ENCODE measurements at regions not wholly inside any gene's neighbourhood (a gene's known extent, or its start where the extent isn't known, plus 50 kb on each side); places are given as distances from the start of the nearest gene placed in this dataset.

DNA sequence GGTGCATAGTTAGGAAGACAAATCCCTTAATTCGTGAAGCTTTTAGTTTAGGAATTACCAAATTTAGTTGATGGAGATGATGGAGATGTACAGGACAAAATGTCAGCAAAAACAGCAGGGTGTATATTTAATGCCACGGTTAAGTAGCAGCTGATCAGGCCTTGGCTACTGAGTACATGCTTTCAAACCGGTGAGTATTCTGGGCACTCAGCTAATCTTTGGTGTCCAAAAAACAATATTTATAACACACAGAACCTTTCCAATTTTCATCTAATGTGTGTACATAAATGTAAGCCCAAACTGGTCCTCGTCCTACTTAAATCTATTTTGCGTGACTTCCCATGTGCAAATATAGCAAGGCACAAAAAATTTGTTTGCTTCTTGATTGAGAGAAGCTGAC is 703.4 kb upstream of the LINC00305 start:
- no peak for TF ChIP-seq EZH2 (IDR thresholded peaks at IDR 0.05; ENCODE audit: borderline replicate concordance, insufficient read depth, low read length, poor library complexity, severe bottlenecking)
- TF ChIP-seq, protein P1, sequence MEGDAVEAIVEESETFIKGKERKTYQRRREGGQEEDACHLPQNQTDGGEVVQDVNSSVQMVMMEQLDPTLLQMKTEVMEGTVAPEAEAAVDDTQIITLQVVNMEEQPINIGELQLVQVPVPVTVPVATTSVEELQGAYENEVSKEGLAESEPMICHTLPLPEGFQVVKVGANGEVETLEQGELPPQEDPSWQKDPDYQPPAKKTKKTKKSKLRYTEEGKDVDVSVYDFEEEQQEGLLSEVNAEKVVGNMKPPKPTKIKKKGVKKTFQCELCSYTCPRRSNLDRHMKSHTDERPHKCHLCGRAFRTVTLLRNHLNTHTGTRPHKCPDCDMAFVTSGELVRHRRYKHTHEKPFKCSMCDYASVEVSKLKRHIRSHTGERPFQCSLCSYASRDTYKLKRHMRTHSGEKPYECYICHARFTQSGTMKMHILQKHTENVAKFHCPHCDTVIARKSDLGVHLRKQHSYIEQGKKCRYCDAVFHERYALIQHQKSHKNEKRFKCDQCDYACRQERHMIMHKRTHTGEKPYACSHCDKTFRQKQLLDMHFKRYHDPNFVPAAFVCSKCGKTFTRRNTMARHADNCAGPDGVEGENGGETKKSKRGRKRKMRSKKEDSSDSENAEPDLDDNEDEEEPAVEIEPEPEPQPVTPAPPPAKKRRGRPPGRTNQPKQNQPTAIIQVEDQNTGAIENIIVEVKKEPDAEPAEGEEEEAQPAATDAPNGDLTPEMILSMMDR (IDR thresholded peaks at IDR 0.05; ENCODE audit: poor library complexity, severe bottlenecking): no peak
- TF ChIP-seq EP300 (conservative IDR thresholded peaks at IDR 0.05; ENCODE audit: poor library complexity, severe bottlenecking): no peak
- TF ChIP-seq SMC3 (conservative IDR thresholded peaks at IDR 0.05; ENCODE audit: poor library complexity): no peak

All from neural cell (in vitro differentiated cells).